IPS-NIHi7 (cell line): ENCODE measurements at regions not wholly inside any gene's neighbourhood (a gene's known extent, or its start where the extent isn't known, plus 50 kb on each side); places are given as distances from the start of the nearest gene placed in this dataset.
"Not testable (repeated sequence)": the region's sequence is repeated elsewhere in the genome, so short reads cannot be mapped to it uniquely, and the experiment has no call there.

Source experiments
- DNase-seq: peaks from one replicate; pipeline ENCODE4 v3.0.0; 2012; ENCODE audit warnings: mixed read lengths; ENCODE audit errors: extremely low spot score

- DNase-seq: no peak
Observed at GRCh38 chr4:95779447-95779846, 60.4 kb upstream of the PDHA2 start.

GRCh38 chr4:95778666-95779065 lies 61.2 kb upstream of the PDHA2 start:
- no peak for DNase-seq

GRCh38 chr4:95770605-95771004 lies 69.3 kb upstream of the PDHA2 start:
- DNase-seq: not testable (repeated sequence)

DNA sequence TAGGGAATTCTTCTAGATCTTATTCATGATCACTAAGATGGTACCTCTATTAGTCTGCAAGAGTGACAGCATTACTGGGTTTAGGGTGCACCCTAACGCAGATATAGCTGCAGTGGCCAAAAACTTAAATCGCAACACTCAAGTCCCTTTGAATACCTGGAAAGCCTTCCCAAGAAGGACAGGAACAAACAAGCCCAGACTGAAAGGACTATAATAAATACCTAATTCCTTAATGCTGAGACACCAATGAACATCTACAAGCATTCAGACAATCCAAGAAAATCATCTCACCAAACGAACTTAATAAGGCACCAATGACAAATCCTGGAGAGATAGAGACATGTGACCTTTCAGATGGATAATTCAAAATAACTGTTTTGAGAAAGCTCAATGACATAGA lies 74.9 kb upstream of the PDHA2 start:
- DNase-seq: no peak

DNA sequence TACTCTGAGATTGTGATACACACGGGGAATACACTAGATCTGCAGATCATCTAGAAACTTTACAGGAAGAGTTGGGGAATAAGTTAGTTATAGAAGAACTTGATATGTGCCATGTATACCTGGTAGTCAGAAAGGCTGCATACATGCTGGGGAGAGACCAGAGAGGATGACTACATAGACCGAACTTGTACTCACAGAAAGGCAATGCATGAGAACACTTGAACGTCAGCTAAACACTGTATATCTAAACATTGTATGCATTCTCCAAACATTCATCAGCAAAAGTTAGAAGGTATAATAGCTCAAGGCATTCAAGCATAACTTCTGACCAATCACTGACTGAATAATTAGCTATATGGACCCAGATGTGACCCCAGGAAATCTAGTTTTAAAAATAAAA lies 78.0 kb upstream of the PDHA2 start:
- no peak for DNase-seq

DNA sequence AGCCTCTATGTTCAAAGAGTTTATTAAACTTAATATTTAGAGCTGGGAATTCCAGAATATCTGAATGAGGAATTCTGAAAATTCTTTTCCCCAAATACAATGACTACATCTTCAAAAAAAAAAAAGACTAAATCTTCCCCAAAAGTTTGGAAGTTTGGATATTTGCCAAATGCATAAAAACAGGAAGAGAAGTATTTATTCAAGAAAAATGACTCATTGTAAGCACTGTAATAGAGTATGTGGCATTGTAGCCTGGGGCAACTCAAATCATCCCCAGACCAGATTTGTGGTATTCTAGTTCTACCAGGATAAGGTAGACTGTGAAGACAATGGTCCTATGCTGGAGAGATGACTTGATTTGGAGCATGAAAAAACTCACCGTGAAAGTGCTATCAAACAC lies 78.5 kb upstream of the PDHA2 start:
- DNase-seq: no peak

- DNase-seq: not testable (repeated sequence)
Observed at GRCh38 chr4:95760646-95761045, 79.2 kb upstream of the PDHA2 start.

GRCh38 chr4:95758001-95758400 lies 81.9 kb upstream of the PDHA2 start:
- DNase-seq: no peak

GRCh38 chr4:95754667-95755066 lies 85.2 kb upstream of the PDHA2 start:
- DNase-seq: no peak

- DNase-seq: no peak
Observed at GRCh38 chr4:95749204-95749603, 90.7 kb upstream of the PDHA2 start.

GRCh38 chr4:95742872-95743271 lies 97.0 kb upstream of the PDHA2 start:
- no peak for DNase-seq

- DNase-seq: no peak
Observed at GRCh38 chr4:95742179-95742578, 97.7 kb upstream of the PDHA2 start.

- DNase-seq: no peak
Observed at GRCh38 chr4:95732061-95732460, 107.8 kb upstream of the PDHA2 start.

- DNase-seq: peak; percentile 34
Observed at GRCh38 chr4:95729596-95729995, 110.3 kb upstream of the PDHA2 start.

- no peak for DNase-seq
Observed at GRCh38 chr4:95728145-95728544, 111.7 kb upstream of the PDHA2 start.

DNA sequence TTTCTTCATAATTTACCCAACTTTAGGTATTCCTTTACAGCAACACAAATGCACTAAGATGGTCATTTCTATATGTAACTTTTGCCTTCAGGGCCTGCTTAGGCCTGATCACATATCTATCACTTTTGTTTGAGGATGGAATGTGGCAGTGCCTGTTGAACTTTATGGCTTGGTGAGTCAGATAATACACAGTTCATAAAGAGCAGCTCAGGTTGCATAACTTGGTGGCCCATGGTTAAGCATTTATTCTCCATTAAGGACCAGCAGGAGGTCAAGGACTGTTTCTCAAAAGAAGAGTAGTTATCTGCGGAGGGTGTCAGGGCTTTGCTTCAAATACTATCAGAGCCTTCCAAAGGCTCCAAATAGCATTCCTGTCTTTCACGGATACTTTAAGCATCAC lies 124.1 kb upstream of the PDHA2 start:
- DNase-seq: no peak

GRCh38 chr4:95714571-95714970 lies 125.3 kb upstream of the PDHA2 start:
- DNase-seq: no peak

- no peak for DNase-seq
Observed at GRCh38 chr4:95705323-95705722, 134.6 kb upstream of the PDHA2 start.

GRCh38 chr4:95701500-95702170 lies 138.3 kb upstream of the PDHA2 start:
- DNase-seq: no peak

DNA sequence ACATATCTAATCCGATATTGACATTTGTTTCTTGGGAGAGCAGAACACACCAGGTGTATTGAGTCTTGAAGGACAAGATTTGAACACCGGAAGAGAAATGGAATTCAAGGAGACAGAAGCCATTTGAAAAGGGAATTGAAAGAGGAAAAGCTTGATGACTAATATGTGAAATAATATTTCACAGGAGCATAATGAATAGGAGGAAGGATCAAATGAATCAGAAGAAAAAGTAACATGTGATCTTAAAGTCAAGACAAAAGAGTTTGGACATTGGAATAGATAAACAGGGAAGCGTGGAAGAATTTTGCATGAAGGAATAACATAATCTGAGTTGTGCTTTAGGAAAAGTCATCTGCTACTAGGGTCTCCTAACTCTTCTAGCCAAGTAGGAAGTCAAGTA lies 145.5 kb upstream of the PDHA2 start:
- no peak for DNase-seq

DNA sequence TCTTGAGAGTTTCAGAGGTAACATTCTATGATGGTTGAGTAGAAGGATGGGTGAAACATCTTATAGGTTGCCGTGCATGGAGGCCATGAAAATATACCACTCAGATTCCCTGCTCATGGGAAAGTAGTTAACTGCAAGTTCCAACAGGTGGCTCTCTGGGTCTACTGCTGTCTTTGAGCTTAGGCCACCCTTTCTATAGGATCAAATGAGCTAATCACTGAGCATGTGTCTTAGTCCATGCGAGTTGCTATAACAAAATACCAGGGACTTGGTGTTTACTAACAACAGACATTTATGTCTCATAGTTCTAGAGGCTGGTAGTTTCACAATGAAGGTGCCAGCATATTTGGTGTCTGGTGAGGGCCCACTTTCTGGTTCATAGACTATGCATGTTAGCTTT lies 144.8 kb upstream of the UNC5C start:
- peak; percentile 37 for DNase-seq

DNA sequence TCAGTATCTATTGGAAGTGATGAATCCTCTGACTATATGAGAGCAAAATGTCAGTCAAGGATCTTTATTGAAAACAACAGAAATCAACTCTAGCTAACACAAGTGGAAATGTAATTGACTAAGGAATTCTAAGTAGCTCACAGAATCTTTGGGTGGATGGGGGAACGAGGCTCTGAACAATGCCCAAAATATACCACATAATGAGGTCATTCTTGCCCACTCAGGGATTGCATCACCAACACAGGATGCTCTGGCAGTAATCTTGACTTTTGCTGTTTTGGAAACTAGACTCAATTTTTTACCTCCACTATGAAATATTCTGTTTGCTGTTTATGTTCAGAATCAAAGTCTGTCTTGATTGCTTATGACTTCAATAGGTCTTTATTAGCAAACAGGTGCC lies 127.4 kb upstream of the UNC5C start:
- no peak for DNase-seq

- no peak for DNase-seq
Observed at GRCh38 chr4:95675623-95676022, 126.8 kb upstream of the UNC5C start.

- DNase-seq: no peak
Observed at GRCh38 chr4:95674521-95674981, 125.8 kb upstream of the UNC5C start.
